Ectodermal cell (in vitro differentiated cells): ENCODE measurements at regions not wholly inside any gene's neighbourhood (a gene's known extent, or its start where the extent isn't known, plus 50 kb on each side); places are given as distances from the start of the nearest gene placed in this dataset.

Experiments
- H3K27ac ChIP-seq: 2 replicates; pipeline ENCODE4 v1.7.0; 2013; ENCODE audit warnings: mild to moderate bottlenecking, low read depth, low read length; ENCODE audit not compliant: insufficient read depth, poor library complexity, severe bottlenecking
- H3K27me3 ChIP-seq: 2 replicates; pipeline ENCODE4 v1.7.0; 2013; ENCODE audit warnings: mild to moderate bottlenecking, low read length; ENCODE audit not compliant: insufficient read depth, control insufficient read depth, poor library complexity, severe bottlenecking
- H3K36me3 ChIP-seq: one replicate; pipeline ENCODE4 v1.7.0; 2013; ENCODE audit warnings: low read length; ENCODE audit not compliant: control insufficient read depth, insufficient read depth
- H3K4me1 ChIP-seq: one replicate; pipeline ENCODE4 v1.7.0; 2013; ENCODE audit warnings: low read length; ENCODE audit not compliant: control insufficient read depth, insufficient read depth
- H3K4me3 ChIP-seq: 2 replicates; pipeline ENCODE4 v1.7.0; 2013; ENCODE audit warnings: low read depth, low read length, control low read depth; ENCODE audit not compliant: insufficient read depth
- H3K9me3 ChIP-seq: 2 replicates; pipeline ENCODE4 v1.7.0; 2013; ENCODE audit warnings: mild to moderate bottlenecking, low read length, moderate library complexity; ENCODE audit not compliant: control insufficient read depth
- WGBS, 2 experiments: methylation state at CpG; one replicate each; pipeline ENCODE4 v1.1.7; 2013; ENCODE audit warnings: missing lambda C conversion rate in 2 of 2; 5-methylcytosine and 5-hydroxymethylcytosine counted together

DNA sequence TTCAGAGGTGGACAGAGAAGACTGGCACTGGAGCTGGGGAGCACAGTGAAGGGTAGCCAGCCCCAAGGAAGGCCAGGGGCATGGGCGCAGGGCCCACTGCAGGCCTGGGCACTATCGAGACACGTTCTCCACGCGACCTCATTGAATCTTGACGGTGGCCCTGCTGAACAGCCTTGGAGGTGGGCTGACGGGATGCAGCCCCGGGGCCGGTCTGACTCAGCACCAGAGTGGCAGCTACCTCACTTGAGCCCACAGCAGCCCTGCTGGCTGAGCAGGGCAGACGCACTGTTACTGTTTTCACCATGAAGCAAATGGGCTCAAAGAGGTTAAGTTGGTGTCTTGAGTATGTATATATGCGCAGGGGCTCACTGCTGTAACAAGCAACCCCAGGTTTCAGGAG is 78.8 kb upstream of the FOXF1 start:
- Histone ChIP-seq H3K4me1 (no peaks in the 10 kb centered on the region), H3K36me3 (no peaks in the 10 kb centered on the region), H3K9me3 (no peaks in the 10 kb centered on the region), H3K4me3 (no peak overlapping the region), H3K27ac (no peak overlapping the region), H3K27me3 (peaks cover 41% of the 10 kb centered on the region)
- 86 to 88% methylated on average over 11 of the region's 11 CpGs for WGBS, 2 experiments

- Histone ChIP-seq H3K27ac (no peak overlapping the region), H3K27me3 (peaks cover 41% of the 10 kb centered on the region)
These were observed 78.3 kb upstream of the FOXF1 start for GRCh38 chr16:86432048-86432447.

DNA sequence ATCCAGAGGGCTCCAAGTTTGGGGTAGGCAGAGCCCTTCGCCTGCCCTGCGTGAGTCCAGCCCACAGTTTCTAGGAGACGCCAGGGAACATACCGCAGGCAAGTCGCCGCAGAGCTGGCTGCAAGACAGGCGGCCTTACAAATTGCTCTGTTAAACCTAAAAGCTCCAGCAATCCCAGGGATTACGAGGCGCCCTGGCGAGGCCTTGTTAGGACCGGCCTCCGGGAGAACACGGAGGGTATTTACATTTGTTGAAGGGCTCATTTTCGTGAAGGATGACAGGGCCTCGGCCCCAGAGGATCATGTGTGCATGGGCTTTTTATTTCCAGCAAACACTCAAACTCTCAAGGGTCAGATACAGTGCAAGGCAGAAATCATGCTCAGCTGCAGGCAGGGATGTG is 77.6 kb upstream of the FOXF1 start:
- Histone ChIP-seq H3K4me3 (no peak overlapping the region), H3K27ac (no peak overlapping the region), H3K9me3 (no peaks in the 10 kb centered on the region), H3K4me1 (no peaks in the 10 kb centered on the region), H3K27me3 (peaks cover 47% of the 10 kb centered on the region), H3K36me3 (no peaks in the 10 kb centered on the region)
- 47 to 62% methylated on average over 15 of the region's 15 CpGs for WGBS, 2 experiments

More at GRCh38 chr16:86432048-86432447, 78.3 kb upstream of the FOXF1 start:
- Histone ChIP-seq H3K4me1 (no peaks in the 10 kb centered on the region), H3K36me3 (no peaks in the 10 kb centered on the region), H3K4me3 (no peak overlapping the region), H3K9me3 (no peaks in the 10 kb centered on the region)
- WGBS, 2 experiments = 85 to 91% methylated on average over 16 of the region's 16 CpGs

DNA sequence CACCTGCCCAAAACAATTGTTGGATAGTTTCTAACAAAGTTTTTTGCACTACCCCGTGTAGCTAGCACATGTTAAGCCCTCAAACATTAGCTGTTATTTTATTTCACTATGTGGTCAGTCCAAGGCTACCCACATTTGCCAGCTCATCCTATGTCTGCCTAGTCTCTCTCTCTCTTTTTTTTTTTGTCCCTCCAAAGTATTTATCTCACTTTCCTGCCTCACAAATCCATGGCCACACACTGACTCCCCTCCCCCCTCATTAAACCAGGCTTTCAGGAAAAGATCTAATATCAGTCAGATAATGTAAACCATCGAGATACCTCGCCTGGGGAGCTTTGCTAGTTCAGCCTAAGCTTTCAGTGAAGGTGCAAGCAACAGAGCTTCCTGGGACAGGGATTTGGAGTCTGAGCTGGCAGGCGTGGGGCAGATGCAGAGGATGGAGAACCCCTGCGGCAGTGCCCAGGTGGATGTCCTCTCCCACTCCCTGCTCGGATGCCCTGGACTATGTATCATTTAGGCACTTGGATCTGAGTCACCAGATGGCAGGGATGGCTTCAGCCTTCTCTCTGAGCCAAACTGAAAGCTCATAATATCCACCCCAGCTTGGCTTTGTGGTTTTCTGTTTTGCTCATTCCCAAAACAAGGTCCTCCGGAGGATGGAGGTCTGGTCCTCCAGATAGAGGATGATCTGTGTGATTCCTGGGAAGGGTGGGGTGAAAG is 73.7 kb upstream of the FOXF1 start:
- Histone ChIP-seq H3K9me3 (no peaks in the 10 kb centered on the region), H3K27me3 (peaks cover 38% of the 10 kb centered on the region), H3K4me3 (no peak overlapping the region), H3K27ac (no peak overlapping the region), H3K4me1 (no peaks in the 10 kb centered on the region), H3K36me3 (no peaks in the 10 kb centered on the region)
- whole genome bisulfite sequencing, 2 experiments = 88 to 90% methylated on average over 7 of the region's 7 CpGs

- Histone ChIP-seq H3K4me3 (no peak overlapping the region), H3K27me3 (peaks cover 37% of the 10 kb centered on the region), H3K9me3 (no peaks in the 10 kb centered on the region), H3K36me3 (no peaks in the 10 kb centered on the region), H3K4me1 (no peaks in the 10 kb centered on the region), H3K27ac (no peak overlapping the region)
- 84% methylated on average over 3 of the region's 3 CpGs for WGBS, 2 experiments
These were observed 73.0 kb upstream of the FOXF1 start for GRCh38 chr16:86437348-86437747.

GRCh38 chr16:86442703-86443102 is 67.6 kb upstream of the FOXF1 start:
- H3K9me3 ChIP-seq = no peaks in the 10 kb centered on the region
- H3K27ac ChIP-seq = no peak overlapping the region
- no peaks in the 10 kb centered on the region for H3K4me1 ChIP-seq
- H3K27me3 ChIP-seq = peaks cover 5% of the 10 kb centered on the region
- no peaks in the 10 kb centered on the region for H3K36me3 ChIP-seq
- no peak overlapping the region for H3K4me3 ChIP-seq
- WGBS, 2 experiments = 91 to 92% methylated on average over 9 of the region's 9 CpGs

DNA sequence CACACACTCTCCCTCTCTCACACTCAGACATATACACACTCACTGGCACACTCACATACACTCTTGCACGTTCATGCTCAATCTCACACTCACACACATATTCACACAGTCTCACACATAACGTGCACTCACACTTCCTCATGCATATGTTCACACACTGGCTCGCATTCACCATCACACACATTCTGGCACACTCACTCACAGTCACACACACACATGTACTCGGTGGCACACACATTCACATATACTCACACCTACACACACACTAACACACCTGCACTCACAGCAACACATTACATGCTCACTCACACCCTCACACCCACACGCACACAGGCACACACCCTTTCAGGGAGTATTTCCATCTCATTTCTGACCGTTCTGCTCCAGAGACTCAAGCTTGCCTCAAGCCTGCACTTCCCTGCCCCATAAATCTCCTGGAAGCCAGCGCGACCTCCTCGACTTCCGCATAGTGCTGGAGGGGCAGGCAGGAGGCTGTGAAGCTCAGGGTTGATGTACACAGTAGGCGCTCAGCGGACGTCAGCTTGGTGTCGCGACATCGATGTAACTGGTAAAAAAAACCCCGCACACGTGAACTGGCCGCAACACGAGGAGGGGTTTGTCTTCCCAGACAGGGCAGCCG is 66.7 kb upstream of the FOXF1 start:
- H3K36me3 ChIP-seq = no peaks in the 10 kb centered on the region
- H3K4me1 ChIP-seq = no peaks in the 10 kb centered on the region
- WGBS, 2 experiments = 91 to 94% methylated on average over 20 of the region's 21 CpGs
- H3K9me3 ChIP-seq = no peaks in the 10 kb centered on the region
- H3K4me3 ChIP-seq = no peak overlapping the region
- H3K27me3 ChIP-seq = peaks cover under 1% of the 10 kb centered on the region
- no peak overlapping the region for H3K27ac ChIP-seq

DNA sequence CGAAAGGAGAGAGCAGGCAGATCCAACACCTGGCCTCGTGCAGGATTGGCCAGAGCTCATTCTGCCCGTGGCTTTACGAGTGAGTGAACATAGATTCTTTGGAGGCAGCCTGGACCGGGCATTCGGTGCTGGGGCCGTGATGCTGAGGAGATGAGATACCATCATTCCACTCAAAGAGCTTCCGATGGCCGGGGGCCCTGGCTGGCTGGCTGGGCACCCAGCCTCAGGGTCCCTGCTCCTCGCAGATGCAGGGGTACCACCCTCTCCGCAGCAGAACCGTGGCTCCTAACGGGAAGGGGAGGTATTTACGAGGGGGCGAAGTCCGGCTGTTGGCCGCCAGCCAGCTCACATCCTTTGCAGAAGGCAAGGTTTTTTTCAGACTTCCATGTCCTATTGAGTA is 66.1 kb upstream of the FOXF1 start:
- no peak overlapping the region for H3K4me3 ChIP-seq
- no peaks in the 10 kb centered on the region for H3K4me1 ChIP-seq
- no peaks in the 10 kb centered on the region for H3K36me3 ChIP-seq
- H3K27me3 ChIP-seq = no peaks in the 10 kb centered on the region
- 90% methylated on average over 17 of the region's 17 CpGs for WGBS, 2 experiments
- H3K9me3 ChIP-seq = no peaks in the 10 kb centered on the region
- H3K27ac ChIP-seq = no peak overlapping the region

DNA sequence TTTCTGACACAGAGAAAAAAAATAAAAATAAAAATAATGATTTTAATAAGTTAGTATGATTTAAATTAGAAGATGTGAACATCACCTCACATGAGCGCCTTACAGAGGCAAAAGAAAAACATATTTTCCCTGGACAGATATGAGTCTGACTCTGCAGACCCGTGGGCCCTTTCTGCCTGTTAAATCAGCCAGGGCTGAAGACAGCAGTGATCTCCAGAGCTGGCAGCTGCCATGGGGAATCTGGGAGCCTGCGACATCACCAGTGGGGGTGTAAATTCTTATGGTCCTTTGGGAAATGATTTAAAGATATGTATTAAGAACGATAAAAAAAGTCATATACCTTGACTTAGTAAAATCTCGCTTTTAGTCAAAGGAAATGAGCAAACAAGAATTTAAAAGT is 65.7 kb upstream of the FOXF1 start:
- H3K27me3 ChIP-seq = no peaks in the 10 kb centered on the region
- H3K36me3 ChIP-seq = no peaks in the 10 kb centered on the region
- H3K9me3 ChIP-seq = no peaks in the 10 kb centered on the region
- 46 to 63% methylated on average over 3 to 4 of the region's 5 CpGs for WGBS, 2 experiments
- H3K4me1 ChIP-seq = no peaks in the 10 kb centered on the region
- H3K4me3 ChIP-seq = no peak overlapping the region
- no peak overlapping the region for H3K27ac ChIP-seq

DNA sequence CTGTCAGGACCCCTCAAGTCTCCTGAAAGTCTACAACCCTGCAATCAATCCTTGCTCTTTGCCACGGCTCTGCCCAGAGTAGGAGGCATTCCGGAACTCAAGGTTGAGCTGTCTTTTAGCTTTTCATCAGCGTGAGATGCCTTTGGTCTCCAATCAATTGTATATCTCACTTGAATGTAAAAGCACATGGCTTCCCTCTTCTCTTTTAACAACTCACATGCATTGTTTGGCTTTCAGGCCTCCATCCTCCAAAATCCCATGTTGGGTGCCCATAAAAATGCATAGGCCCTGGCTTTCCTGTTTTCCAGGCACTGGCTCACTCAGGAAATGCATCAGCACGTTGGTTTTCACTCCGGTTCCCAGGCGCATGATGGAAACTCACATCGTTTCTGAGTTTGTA is 64.0 kb upstream of the FOXF1 start:
- H3K36me3 ChIP-seq = no peaks in the 10 kb centered on the region
- no peaks in the 10 kb centered on the region for H3K4me1 ChIP-seq
- WGBS, 2 experiments = 77 to 78% methylated on average over 7 of the region's 7 CpGs
- no peaks in the 10 kb centered on the region for H3K9me3 ChIP-seq
- no peaks in the 10 kb centered on the region for H3K27me3 ChIP-seq
- H3K27ac ChIP-seq = no peak overlapping the region
- no peak overlapping the region for H3K4me3 ChIP-seq
